Myocyte (in vitro differentiated cells): ENCODE measurements at regions not wholly inside any gene's neighbourhood (a gene's known extent, or its start where the extent isn't known, plus 50 kb on each side); places are given as distances from the start of the nearest gene placed in this dataset.
"Not testable (repeated sequence)": the region's sequence is repeated elsewhere in the genome, so short reads cannot be mapped to it uniquely, and the experiment has no call there.

ENCODE experiments used
- DNase-seq: peaks from one replicate; pipeline ENCODE4 v3.0.0-alpha.2; 2012; ENCODE audit warnings: low read depth

GRCh38 chr1:178572604-178573003 lies 59.7 kb downstream of the TEX35 start:
- DNase-seq, result no peak

- DNase-seq, result no peak
Measured at GRCh38 chr1:178573330-178573729, 60.4 kb downstream of the TEX35 start.

- DNase-seq, result no peak
Measured at GRCh38 chr1:178574345-178574744, 61.4 kb downstream of the TEX35 start.

- peak; percentile 48 for DNase-seq
Measured at GRCh38 chr1:178575611-178576361, 62.9 kb downstream of the TEX35 start.

- DNase-seq, result no peak
Measured at GRCh38 chr1:178576841-178577240, 63.9 kb downstream of the TEX35 start.

GRCh38 chr1:178577882-178578281 lies 65.0 kb downstream of the TEX35 start:
- DNase-seq, result no peak

GRCh38 chr1:178578541-178578940 lies 65.6 kb downstream of the TEX35 start:
- DNase-seq, result no peak

GRCh38 chr1:178579095-178579494 lies 66.2 kb downstream of the TEX35 start:
- no peak for DNase-seq

- DNase-seq, result no peak
Measured at GRCh38 chr1:178579562-178579961, 66.7 kb downstream of the TEX35 start.

- no peak for DNase-seq
Measured at GRCh38 chr1:178580096-178580495, 67.2 kb downstream of the TEX35 start.

- no peak for DNase-seq
Measured at GRCh38 chr1:178580876-178581275, 68.0 kb downstream of the TEX35 start.

GRCh38 chr1:178581351-178582303 lies 68.7 kb downstream of the TEX35 start:
- DNase-seq, result no peak

GRCh38 chr1:178587096-178587495 lies 74.2 kb downstream of the TEX35 start:
- DNase-seq, result no peak

- DNase-seq, result no peak
Measured at GRCh38 chr1:178587975-178588374, 75.1 kb downstream of the TEX35 start.

- not testable (repeated sequence) for DNase-seq
Measured at GRCh38 chr1:178589042-178589441, 76.1 kb downstream of the TEX35 start.

- not testable (repeated sequence) for DNase-seq
Measured at GRCh38 chr1:178591811-178592210, 78.9 kb downstream of the TEX35 start.

- no peak for DNase-seq
Measured at GRCh38 chr1:178593515-178593914, 80.6 kb downstream of the TEX35 start.

- DNase-seq, result no peak
Measured at GRCh38 chr1:178594133-178594532, 81.2 kb downstream of the TEX35 start.

- DNase-seq, result no peak
Measured at GRCh38 chr1:178595491-178595890, 82.6 kb downstream of the TEX35 start.

- no peak for DNase-seq
Measured at GRCh38 chr1:178599087-178599486, 86.2 kb downstream of the TEX35 start.

- DNase-seq, result peak; percentile 50
Measured at GRCh38 chr1:178599745-178600144, 86.8 kb downstream of the TEX35 start.

GRCh38 chr1:178603926-178604325 lies 91.0 kb downstream of the TEX35 start:
- no peak for DNase-seq
